NCI-H446 (cell line): ENCODE measurements at regions not wholly inside any gene's neighbourhood (a gene's known extent, or its start where the extent isn't known, plus 50 kb on each side); places are given as distances from the start of the nearest gene placed in this dataset.
"Not testable (repeated sequence)": the region's sequence is repeated elsewhere in the genome, so short reads cannot be mapped to it uniquely, and the experiment has no call there.

Source experiments
- DNase-seq, 2 experiments: peaks; one replicate each; lab custom pipeline; 2025; lab: John Stamatoyannopoulos, UW

DNA sequence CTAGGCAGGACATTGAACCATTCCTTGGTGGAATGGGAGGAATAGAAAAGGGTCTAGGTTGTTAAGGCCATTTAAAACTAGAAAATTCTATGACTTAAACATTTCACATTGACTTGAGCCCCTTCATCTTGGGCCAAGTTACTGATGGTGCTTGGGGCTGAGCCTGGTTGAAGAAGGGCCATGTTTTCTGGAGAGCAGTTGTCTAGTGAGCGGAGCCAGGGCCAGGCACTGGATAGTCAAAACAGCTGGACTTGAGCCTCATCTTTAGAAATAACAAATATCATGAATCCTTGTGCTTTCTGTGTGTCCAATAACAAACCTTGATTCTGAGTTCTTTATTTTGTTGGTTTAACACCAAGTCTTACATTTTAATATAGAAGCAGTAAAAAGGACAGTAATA, 134.6 kb upstream of the TCF21 start:
- DNase-seq = no peak

DNA sequence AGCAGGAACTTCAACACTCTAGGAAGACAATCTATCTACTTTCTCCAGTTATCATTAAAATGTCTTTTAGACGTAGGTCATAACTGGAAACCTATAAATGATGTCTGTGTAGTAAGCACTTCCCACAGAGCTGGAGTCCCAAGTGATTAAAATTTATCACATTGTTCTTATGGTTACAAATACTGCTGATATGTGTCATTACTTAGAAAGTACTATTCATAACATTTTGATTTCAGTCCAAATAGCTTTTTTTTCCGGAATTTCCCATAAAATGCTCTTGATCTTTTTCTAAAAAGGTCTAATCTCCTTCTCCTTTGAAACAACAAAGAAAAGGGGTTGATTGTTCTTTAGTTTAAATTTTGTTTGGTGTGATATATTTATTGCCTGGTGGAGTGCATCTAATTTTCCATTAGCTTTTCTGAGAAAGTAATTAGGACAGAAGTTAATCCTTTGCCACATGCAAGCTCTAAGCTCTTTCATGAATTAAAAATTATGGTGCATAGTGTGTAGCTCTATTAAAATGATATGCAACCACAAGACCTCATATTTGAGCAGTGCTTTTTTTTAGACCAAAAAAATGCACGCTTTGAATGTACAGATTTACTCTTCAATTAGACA, 132.7 kb upstream of the TCF21 start:
- no peak for DNase-seq

DNA sequence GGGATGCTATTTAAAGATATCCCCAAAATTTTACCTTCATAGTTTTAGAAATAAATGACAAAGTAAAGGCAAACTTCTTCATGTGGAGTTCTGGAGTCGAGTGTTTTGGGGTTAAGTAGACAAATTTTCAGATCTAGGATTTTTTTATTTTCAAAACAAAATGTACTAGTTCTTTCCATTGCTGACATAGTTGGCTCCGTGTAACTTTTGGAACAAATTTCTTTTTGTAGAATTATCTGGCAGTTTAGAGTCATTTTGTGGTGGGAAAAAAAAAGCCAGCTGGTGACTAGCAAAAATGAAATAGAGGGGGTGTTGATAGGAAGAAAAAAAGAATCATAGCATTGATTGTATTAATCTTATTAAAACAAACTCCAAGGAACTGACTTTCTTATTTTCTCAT, 131.6 kb upstream of the TCF21 start:
- no peak for DNase-seq

DNA sequence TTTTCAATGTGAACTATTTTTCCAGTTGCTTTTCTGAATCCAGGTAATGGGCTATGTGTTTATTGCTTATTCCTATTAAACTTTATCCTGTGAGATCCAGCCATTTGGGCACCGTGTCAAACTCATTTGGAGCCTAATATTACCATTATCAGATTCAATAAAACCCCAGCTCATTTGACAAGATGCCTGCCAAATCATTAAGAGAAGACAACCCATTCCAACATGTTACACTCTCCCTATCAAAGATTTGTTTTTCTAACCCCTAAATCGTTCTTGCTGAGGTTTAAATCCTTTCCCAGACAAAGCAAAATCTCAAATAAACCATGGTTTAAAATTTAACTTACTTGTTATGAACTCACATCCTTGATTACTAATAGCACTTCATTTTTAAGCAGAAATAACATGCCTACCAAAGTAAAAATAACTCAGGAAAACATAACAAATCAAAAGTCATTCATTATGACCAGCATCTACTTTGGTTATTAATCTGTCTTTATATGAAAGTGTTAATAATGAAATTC, 130.0 kb upstream of the TCF21 start:
- DNase-seq = no peak

DNA sequence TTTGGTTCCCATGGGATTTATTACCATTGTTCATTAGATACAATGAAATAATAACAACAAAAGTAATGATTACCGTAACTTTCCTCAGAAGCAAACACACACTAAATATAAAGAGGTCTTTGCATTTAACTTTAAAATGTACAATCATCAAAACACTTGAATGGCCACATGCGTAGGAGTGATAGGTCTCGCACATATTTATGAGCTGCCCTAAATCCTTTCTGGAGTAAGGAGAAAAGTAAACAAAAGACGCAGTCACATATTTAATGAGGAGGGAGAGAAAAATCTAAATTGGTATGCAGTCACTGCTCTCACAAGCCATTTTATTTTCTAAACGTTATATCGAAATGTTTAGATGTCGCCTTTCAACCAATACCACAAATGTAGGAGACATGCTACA, 129.4 kb upstream of the TCF21 start:
- DNase-seq = no peak

DNA sequence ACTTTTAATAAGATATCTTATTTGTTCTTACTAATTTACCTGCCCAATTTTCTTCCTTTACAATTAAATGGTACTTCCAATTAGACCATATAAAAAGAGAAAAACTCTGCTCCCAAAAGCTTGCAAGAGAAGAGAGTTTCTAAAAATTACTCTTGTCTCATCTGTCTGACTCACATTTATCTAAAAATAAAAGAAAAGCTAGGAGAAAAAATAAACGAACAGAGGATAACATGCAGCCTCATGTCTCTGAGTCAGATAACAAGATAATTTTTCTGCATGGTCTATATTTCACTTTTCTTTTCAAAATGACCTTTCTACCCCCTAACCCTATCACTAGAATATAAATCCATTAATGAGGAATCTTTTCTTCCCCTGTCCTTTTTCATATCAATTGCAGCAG, 127.2 kb upstream of the TCF21 start:
- no peak for DNase-seq

DNA sequence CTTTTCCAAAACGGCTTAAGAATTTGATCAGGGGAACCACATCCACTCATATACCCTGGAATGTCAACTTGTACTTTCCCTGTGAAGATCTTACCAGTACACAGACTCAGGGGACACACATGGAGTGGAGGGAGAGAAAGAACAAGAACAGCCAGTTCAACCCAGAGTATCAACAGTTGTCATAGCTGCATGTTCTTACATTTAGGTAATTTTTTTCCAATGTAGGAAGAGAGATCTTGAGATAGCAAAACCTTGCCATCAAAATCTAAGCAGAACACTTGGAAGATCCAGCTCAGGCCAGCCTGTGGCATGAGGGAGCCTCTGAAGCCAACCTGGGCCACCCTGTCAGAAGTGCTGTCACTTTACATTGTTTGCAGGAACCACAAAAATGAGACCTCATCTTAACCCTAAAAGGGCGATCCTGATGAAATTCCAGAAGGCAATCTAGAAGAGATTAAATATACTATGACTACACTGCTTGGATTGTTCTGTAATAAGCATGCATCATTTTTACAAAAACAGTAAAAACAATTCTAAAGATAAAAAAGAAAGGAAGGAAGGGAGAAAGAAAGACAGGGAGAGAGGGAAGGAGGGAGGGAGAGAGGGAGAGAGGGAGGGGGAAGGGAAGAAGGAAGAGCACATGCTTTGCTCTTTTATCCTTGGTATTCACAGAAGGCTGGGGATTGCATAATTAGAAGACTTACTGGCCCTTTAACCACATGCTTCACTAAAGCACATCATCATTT, 124.7 kb upstream of the TCF21 start:
- DNase-seq = no peak

DNA sequence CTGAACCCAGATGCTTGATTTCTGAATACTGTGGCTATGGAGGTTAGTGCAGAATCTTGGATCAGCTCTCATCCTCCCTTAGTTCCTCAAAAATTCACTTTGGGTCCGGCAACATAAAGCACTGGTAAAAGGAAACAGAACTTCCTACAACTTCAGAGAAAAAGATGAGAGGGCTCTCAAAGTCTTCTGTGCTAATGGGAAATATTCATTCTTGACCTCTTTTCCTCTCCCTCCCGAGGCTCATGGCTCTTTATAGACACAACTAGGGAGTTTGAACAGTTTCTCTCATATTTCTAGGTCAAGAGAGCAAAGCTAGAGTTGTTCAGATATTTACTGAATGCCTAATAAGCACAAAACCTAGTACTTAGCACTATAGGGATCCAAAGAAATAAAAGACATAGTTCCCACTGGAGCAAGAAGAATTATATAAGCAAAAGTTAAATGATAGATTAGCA, 124.1 kb upstream of the TCF21 start:
- DNase-seq = no peak

DNA sequence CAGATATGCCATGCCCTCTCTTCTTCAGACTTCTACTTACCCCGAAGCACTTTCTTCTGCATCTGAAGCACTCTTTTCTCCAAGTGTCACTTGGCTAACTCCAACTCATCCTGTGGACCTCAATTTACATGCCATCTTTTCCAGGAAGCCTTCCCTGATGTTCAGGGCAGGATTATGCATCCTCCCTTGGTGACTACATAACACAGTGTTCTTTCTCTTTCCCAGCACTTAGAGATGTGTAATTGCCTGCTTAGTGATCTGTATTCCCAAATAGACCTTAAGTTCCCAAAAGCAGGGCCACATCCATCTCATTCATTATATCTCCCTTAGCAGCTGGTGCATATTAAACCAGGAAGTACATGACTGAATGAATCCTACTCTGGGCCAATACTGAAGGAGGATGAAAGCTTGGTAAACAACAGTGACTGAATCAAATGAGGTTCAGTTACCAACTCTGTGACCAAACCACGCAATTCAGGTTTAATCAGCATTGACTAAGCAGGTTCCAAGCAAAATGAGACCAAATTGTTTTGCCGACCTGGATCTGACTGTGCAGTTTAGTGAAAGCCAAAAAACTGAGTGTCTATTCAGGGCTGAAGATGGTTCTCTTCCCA, 121.4 kb upstream of the TCF21 start:
- no peak for DNase-seq

DNA sequence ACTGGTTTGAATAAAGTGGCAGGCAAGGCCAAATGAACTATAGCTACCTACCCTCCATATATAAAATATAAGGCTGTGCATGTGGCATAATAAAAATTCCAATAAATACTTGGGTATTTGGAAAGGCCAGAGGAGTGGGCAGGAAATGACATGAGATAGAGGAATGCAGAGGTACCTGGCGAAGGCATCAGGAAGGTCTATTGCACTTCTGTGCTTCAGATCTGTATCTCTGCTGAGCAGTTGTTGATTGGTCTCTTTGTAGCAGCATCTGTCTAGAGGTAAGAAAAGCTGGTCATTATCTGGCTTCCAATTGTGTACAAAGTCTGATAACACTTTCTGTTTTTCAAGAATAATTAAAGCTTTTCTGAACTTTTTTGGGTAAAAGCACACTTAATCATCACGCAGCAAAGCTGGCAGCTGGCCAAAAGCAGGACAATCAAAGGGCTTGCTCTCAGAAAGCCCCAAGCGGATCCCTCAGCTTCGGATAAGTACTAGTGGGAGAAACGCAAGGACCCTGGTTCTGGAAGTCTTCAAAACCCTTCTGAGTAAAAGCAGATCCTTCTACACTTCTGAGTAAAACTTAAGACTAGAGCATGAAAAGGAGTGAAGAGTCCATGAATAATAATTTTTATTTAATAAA, 120.1 kb upstream of the TCF21 start:
- no peak for DNase-seq

DNA sequence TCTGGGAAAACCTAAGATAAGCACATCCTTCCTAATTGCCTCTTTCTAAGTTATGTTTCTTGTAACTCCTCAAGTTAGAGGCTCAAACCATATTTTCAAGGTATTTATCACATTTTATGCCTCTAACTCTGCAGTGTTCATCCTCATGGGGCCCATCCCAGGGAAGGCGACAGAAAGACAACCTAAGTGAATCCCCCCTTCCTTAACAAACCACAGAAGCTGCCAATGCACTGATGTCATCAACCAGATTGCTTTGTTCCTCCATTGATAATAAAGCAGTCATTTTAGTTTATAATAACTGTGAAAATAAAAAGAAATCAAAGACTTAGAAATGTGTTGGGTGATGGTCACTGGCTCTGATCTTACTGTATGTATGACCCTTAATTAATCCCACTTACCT, 119.5 kb upstream of the TCF21 start:
- DNase-seq = no peak

DNA sequence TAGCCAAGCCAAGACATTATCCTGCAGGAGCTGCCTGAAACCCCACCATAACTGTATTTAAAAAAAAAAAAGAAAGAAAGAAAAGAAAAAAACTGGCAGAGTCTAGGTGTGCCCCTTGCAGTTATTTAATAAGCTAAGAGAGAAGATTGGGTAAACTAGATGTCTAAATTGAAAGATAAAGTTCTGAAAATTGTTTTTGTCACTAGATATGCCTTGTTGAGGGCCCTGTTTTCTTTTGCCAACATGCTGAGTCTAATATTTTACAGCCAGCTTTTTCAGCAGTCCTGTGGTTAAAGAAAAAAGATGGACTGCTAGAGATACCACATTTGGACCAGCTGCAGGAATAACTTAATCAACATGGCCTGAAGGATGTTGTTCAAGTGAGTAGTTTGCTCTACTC, 116.3 kb upstream of the TCF21 start:
- DNase-seq = no peak

DNA sequence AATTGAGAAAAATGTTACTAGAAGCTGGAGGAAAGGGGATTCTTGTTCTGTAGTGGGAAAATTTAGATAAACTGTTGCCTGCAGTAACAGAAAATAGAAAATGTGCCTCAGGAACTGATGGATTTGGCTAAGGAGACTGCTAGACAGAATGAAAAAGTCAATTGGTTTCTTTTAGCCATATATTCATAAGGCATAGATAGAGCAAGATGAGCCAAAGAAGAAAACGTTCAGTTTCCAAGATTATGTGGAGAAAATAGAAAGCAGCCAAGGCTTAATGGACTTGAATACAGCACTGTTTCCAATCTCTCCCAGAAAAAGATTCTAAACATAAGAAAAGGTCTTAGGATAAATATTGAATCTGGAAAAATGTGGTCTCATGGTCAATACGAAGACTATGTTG, 115.1 kb upstream of the TCF21 start:
- no peak for DNase-seq

DNA sequence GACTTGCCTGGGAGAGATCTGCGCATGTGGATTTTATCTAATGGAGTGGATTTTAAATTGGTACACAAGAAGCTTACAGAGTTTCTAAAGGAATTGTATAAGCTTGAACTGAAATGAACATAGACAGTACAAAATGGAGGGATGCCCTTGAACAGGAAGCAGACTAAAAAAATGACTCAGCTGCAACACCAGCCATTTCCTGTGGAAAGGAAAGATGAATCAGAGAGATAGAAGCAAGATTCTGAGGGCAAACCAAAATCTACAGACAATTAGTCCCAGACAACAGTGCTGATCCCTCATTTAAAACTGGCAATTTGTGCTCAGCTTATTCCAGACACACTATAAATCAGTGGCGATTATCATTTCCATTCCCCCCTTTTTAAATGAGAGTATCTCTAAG, 114.6 kb upstream of the TCF21 start:
- DNase-seq = no peak

DNA sequence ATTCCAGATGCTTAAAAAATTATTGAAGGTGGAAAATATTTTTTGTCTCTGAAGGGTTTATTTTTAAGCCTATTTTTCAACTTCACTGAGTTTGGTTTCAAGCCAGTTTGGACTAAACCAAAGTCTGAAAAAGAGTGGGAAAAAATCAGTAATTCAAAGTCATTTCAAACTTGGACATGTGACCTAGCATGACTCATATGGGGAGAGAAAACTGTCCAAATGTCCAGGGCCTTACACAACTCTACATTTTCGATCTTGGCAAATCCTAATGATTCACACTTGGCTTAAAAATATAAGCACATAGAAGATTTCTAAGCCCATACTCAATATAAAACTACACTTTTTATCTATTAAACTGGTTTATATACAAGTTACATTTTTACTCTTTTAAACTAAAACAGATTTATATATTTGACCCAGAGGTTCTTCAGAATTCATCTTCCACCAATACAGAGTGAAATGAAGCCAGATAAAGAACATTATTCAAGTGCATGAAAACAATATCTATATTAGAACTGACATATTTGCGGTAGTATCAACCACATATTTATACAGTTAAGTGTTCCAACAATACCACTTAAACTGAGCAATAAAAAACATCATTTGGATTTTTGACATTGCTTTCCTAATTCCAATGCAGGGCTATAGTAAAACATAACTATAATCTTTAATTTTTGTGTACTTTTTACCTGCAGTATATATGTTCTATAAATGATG, 110.3 kb upstream of the TCF21 start:
- no peak for DNase-seq

DNA sequence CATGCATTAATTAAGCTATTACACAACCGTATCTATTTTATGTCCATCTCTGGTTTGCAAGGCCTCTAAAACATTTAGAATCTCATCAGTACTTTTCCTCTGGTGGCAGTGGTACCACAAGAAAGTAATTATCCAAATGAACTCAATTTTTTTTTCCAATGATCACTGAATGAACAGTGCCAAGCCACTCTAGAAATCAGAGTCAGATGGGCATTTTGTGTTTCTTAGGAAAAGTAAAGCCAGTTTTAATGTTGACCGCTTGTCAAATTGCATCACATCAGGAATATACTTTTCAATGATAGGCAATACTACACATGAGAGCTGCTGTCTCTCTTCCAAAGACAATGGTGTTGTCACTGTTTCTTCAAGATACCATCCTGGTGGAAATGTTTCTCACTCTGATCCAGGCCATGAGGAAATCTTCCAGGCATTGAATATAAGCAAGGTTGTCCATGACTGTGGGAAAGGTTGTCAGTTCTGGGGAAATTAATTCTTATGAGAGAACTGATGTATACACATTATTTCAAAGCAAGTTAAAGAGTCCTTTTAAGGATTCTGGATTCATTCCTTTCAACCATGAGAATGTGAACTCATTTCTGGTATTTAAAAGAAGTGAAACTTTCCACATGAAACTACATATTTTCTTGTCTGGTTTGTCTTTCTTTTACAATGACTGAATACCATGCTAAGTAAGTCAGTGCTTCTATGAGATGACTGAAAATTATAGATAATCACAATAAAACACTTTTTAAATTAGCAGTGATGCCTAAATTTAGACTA, 108.8 kb upstream of the TCF21 start:
- no peak for DNase-seq

DNA sequence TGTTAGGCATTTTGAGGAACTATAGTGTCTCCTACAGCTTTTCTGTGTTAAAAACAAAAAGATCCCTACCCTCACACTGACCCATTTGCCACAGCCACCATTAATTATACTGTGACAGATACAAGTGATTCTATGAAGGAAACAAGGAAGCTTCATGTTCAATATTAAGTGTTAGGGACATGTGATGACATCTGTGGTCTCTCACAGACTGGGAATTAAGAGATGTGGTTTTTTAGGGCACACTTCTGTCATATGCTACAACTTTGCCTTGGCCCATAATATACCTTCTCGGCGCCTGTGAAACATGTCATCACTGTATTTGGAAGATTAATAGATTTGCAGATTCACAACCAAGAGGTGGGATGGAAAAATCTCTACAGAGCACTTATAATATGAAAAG, 102.9 kb upstream of the TCF21 start:
- DNase-seq = no peak

DNA sequence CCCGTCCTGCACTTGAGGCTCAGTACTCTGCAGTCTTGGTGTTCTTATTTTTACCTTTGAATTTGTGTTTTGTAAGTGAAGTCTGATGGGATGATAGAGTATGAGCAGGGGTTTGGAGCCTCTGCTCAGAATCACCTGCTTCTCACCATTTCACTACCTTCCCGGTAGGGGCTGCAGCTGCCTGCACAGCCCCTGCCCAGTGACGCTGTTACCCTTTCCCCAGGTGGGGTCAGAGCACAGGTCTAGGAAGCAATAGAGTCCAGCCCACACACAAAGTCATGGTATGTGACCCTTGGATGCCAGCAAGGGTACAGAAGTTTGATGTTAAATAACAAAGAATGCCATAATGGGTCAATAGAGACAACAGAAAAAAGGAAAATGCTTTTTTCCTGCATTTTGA, 101.8 kb upstream of the TCF21 start:
- no peak for DNase-seq

DNA sequence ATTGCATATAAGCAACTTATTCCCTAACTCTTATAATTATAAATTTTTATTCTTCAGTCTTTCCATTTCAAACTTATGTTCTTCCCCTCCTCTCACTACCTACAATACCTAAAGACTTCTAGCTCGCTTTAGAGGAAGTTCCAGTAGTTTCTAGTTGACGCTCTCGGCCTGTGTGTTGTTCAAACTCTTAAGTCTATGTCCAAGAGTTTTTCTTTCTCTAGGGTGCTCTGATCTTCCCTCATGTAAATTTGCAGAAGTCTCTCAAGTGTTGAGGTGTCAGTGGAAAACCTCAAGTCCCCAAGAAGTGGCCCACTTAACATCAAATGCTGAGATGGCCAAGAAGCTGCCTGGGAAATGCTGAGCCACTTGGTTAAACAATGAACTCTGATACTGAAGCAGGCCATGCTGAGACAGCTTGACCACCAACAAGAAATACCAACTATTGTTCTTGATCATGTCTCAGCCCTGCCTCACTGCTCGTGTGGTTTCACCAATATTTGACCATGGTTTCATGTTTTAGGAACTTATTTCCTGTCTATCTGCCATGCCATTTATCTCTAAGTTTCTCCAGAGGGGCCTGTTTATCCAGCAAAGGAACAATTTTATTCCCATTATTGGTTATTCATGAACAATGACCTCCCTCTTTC, 100.9 kb upstream of the TCF21 start:
- DNase-seq = no peak

DNA sequence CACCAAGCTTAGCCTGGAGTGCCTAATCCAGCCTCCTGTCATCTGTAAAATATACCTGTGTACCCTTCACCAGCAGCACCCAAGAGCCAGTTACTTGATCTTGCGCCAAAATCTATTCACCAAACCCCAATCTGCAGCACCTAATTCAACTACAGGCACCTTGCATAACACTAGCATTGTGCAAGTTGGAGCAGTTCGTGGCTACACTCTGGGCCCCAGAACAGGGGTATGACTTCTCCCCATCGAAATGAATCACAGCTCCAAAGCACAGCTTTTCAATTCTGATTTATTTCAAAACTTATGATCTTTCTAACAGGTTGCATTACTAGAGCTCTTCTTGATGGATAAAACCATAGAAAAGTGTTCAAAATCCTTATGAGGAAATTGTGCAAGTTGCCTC, 100.4 kb upstream of the TCF21 start:
- DNase-seq = no peak

DNA sequence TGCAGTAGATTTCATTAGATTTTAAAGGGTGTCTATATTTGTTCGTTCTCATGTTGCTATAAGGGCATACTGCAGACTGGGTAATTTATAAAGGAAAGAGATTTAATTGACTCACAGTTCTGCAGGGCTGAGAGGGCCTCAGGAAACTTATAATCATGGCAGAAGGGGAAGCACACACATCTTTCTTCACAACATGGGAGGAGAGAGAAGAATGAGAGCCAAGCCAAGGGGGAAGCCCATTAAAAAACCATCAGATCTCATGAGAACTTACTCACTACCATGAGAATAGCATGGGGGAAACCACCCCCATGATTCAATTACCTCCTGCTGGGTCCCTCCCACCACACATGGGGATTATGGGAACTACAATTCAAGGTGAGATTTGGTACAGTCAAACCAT, 99.5 kb upstream of the TCF21 start:
- DNase-seq = not testable (repeated sequence)
